Kidney epithelial cell (primary cell): ENCODE measurements at regions not wholly inside any gene's neighbourhood (a gene's known extent, or its start where the extent isn't known, plus 50 kb on each side); places are given as distances from the start of the nearest gene placed in this dataset.

Experiments
- DNase-seq: peaks from one replicate; pipeline ENCODE4 v3.0.0-alpha.2; 2010; ENCODE audit warnings: low read depth
- H3K27me3 ChIP-seq: 2 replicates; pipeline ENCODE4 v1.6.0; 2011; ENCODE audit warnings: low read length; ENCODE audit not compliant: control insufficient read depth, insufficient read depth
- H3K36me3 ChIP-seq: 2 replicates; pipeline ENCODE4 v1.5.1; 2011; ENCODE audit warnings: low read length; ENCODE audit not compliant: control insufficient read depth, insufficient read depth
- H3K4me3 ChIP-seq: 2 replicates; pipeline ENCODE4 v1.5.1; 2011; ENCODE audit warnings: low read depth, mild to moderate bottlenecking, control low read depth, low read length
- TF ChIP-seq, protein P1 (sequence below): IDR thresholded peaks from 2 replicates; pipeline ENCODE4 v1.5.1; 2011; ENCODE audit warnings: mild to moderate bottlenecking, moderate library complexity, low read length, control low read depth, inconsistent platforms; ENCODE audit not compliant: insufficient read depth, poor library complexity, severe bottlenecking

DNA sequence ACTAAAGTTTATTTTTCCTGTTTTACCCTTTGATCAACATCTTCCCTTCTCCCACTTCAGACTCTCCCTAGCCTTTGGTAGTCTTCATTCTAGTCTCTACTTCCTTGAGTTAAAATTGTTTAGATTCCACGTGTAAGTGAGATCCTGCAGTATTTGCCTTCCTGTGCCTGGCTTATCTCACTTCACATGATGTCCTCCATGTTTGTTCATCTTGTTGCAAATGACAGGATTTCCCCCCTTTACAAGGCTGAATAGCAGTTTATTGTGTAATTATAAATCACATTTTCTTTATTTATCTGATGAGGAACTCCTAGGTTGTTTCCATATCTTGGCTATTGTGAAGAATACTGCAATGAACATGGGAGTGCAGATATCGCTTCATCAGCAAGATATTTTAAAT lies 461.7 kb downstream of the CHSY3 start:
- TF ChIP-seq, protein P1, sequence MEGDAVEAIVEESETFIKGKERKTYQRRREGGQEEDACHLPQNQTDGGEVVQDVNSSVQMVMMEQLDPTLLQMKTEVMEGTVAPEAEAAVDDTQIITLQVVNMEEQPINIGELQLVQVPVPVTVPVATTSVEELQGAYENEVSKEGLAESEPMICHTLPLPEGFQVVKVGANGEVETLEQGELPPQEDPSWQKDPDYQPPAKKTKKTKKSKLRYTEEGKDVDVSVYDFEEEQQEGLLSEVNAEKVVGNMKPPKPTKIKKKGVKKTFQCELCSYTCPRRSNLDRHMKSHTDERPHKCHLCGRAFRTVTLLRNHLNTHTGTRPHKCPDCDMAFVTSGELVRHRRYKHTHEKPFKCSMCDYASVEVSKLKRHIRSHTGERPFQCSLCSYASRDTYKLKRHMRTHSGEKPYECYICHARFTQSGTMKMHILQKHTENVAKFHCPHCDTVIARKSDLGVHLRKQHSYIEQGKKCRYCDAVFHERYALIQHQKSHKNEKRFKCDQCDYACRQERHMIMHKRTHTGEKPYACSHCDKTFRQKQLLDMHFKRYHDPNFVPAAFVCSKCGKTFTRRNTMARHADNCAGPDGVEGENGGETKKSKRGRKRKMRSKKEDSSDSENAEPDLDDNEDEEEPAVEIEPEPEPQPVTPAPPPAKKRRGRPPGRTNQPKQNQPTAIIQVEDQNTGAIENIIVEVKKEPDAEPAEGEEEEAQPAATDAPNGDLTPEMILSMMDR: no peak
- no peak for DNase-seq

GRCh38 chr5:130350131-130350530 lies 445.9 kb downstream of the CHSY3 start:
- no peak for DNase-seq
- no peaks in the 10 kb centered on the region for H3K36me3 ChIP-seq
- no peak overlapping the region for H3K4me3 ChIP-seq
- H3K27me3 ChIP-seq: no peaks in the 10 kb centered on the region
- TF ChIP-seq, protein P1: no peak

More for the DNA sequence above, 461.7 kb downstream of the CHSY3 start:
- H3K4me3 ChIP-seq: no peak overlapping the region
- H3K27me3 ChIP-seq: no peaks in the 10 kb centered on the region
- H3K36me3 ChIP-seq: no peaks in the 10 kb centered on the region

- DNase-seq: peak; percentile 29
- TF ChIP-seq, protein P1: no peak
- H3K27me3 ChIP-seq: no peaks in the 10 kb centered on the region
- H3K36me3 ChIP-seq: no peaks in the 10 kb centered on the region
- H3K4me3 ChIP-seq: no peak overlapping the region
These were observed 433.1 kb downstream of the CHSY3 start for GRCh38 chr5:130337179-130337888.

- H3K36me3 ChIP-seq: no peaks in the 10 kb centered on the region
- H3K27me3 ChIP-seq: no peaks in the 10 kb centered on the region
- no peak overlapping the region for H3K4me3 ChIP-seq
- DNase-seq: no peak
- TF ChIP-seq, protein P1: no peak
These were observed 430.9 kb downstream of the CHSY3 start for GRCh38 chr5:130335117-130335516.

DNA sequence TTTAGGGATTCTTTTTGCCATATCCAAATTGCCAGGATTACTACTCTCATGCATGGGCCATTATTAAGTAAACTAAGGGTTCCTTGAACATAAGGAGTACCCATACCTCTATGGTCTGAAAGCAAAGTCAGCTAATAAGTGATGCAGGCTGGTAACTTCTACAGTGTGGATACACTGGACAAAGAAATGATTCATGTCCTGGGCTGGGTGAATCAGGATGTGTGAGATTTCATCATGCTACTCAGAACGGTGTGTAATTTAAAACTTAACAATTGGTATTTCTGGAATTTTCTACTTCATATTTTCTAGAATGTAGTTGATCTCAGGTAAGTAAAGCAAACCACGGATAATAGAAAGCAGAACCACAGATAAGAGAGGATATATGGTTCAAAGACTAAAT lies 428.8 kb downstream of the CHSY3 start:
- Histone ChIP-seq H3K36me3 (no peaks in the 10 kb centered on the region), H3K27me3 (no peaks in the 10 kb centered on the region), H3K4me3 (no peak overlapping the region)
- TF ChIP-seq, protein P1: no peak
- peak; percentile 59 for DNase-seq

DNA sequence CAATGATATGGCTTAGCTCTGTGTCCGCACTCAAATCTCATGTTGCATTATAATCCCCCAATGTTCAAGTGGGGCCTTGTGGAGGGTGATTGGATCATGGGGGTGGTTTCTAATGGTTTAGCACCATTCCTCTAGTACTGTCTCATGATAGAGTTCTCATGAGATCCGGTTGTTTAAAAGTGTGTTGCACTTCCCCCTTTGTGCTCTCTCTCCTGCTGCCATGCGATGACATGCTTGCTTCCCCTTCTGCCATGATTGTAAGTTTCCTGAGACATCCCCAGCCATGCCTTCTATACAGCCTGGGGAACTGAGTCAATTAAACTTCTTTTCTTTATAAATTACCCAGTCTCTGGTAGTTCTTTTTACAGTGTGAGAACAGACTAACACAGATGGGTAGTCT lies 427.1 kb downstream of the CHSY3 start:
- H3K36me3 ChIP-seq: no peaks in the 10 kb centered on the region
- TF ChIP-seq, protein P1: no peak
- H3K4me3 ChIP-seq: no peak overlapping the region
- no peaks in the 10 kb centered on the region for H3K27me3 ChIP-seq
- DNase-seq: no peak
